ENCODE measurements at regions not wholly inside any gene's neighbourhood (a gene's known extent, or its start where the extent isn't known, plus 50 kb on each side); places are given as distances from the start of the nearest gene placed in this dataset.

DNA sequence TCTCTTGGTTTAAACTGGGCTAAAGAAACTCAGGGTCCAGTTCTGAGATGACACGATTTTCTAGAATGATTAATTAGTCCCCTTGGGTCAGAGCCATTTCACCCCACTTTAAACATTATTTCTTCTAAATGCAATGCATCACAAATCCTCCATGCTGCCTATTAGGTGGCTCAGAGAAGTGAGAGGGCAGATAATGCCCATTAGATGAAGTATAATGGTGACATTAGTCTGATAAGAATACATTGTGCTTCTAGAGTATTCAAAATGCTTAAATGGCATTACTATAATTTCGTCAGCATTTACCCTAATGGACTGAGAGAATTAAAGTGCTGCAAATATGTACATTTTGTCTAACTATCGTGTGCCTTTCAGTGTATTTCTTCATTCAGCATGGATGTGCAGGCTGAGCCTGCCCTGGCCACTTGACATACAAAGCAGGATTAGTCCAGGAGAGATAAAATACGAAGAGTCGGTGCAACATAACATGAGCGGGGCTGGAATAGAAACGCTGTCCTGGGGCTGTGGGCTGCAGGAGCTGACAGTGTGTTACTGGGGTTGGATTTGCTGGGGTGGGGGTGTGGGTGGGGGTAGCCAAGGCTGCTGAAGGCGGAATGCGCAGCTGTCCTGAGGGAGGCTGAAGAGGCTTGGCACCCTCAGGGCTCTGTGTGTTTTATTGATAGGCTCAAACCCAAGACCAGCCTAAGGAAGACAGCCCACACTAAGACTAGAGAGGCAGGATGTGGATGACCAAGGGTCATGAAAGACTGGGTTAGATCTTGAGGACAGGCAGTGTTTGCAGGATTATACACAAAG is 52.8 kb upstream of the KLF6 start:
- H3K27me3 ChIP-seq (ENCODE audit: control insufficient read depth in 4 of 4, insufficient read depth in 4 of 4, low read length in 3 of 4), result no peaks in the 10 kb centered on the region
- 92% methylated on average over 9 of the region's 9 CpGs for WGBS
- H3K4me1 ChIP-seq (ENCODE audit: control insufficient read depth in 4 of 4, insufficient read depth in 4 of 4, low read length in 3 of 4), result no peaks in the 10 kb centered on the region
- no peak overlapping the region for H3K9ac ChIP-seq (ENCODE audit: low read depth in 1 of 2, low read length in 2 of 2)
- no peak for TF ChIP-seq RXRA (IDR thresholded peaks at IDR 0.05)
- no peak for TF ChIP-seq NR2F2 (IDR thresholded peaks at IDR 0.05)
- no peak for TF ChIP-seq FOXA1 (IDR thresholded peaks at IDR 0.05)
- no peak for TF ChIP-seq YY1 (IDR thresholded peaks at IDR 0.05)
- H3K9me3 ChIP-seq (ENCODE audit: control insufficient read depth in 4 of 4, low read length in 3 of 4), result no peaks in the 10 kb centered on the region
- no peaks in the 10 kb centered on the region for H3K36me3 ChIP-seq (ENCODE audit: control insufficient read depth in 4 of 4, insufficient read depth in 3 of 4, low read depth in 1 of 4, low read length in 3 of 4)
- H3K27ac ChIP-seq (ENCODE audit: low read depth in 1 of 2, low read length in 2 of 2), result no peak overlapping the region
- DNase-seq (ENCODE audit: low spot score), result no peak
- H3K4me3 ChIP-seq (ENCODE audit: low read depth in 1 of 3, low read length in 3 of 3), result no peak overlapping the region

GRCh38 chr10:3836222-3836820 is 51.3 kb upstream of the KLF6 start:
- H3K27ac ChIP-seq (ENCODE audit: low read depth in 1 of 2, low read length in 2 of 2), result no peak overlapping the region
- no peaks in the 10 kb centered on the region for H3K36me3 ChIP-seq (ENCODE audit: control insufficient read depth in 4 of 4, insufficient read depth in 3 of 4, low read depth in 1 of 4, low read length in 3 of 4)
- 72% methylated on average over 2 of the region's 2 CpGs for WGBS
- no peak for DNase-seq (ENCODE audit: low spot score)
- TF ChIP-seq FOXA2 (IDR thresholded peaks at IDR 0.05), result no peak
- TF ChIP-seq, protein P1, sequence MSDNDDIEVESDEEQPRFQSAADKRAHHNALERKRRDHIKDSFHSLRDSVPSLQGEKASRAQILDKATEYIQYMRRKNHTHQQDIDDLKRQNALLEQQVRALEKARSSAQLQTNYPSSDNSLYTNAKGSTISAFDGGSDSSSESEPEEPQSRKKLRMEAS (IDR thresholded peaks at IDR 0.05), result no peak
- TF ChIP-seq NR2F2 (IDR thresholded peaks at IDR 0.05), result no peak
- no peak for TF ChIP-seq TAF1 (conservative IDR thresholded peaks at IDR 0.05)
- TF ChIP-seq YY1 (IDR thresholded peaks at IDR 0.05), result no peak
- no peaks in the 10 kb centered on the region for H3K4me1 ChIP-seq (ENCODE audit: control insufficient read depth in 4 of 4, insufficient read depth in 4 of 4, low read length in 3 of 4)
- H3K9ac ChIP-seq (ENCODE audit: low read depth in 1 of 2, low read length in 2 of 2), result no peak overlapping the region
- no peaks in the 10 kb centered on the region for H3K9me3 ChIP-seq (ENCODE audit: control insufficient read depth in 4 of 4, low read length in 3 of 4)
- H3K27me3 ChIP-seq (ENCODE audit: control insufficient read depth in 4 of 4, insufficient read depth in 4 of 4, low read length in 3 of 4), result no peaks in the 10 kb centered on the region
- H3K4me3 ChIP-seq (ENCODE audit: low read depth in 1 of 3, low read length in 3 of 3), result no peak overlapping the region

DNA sequence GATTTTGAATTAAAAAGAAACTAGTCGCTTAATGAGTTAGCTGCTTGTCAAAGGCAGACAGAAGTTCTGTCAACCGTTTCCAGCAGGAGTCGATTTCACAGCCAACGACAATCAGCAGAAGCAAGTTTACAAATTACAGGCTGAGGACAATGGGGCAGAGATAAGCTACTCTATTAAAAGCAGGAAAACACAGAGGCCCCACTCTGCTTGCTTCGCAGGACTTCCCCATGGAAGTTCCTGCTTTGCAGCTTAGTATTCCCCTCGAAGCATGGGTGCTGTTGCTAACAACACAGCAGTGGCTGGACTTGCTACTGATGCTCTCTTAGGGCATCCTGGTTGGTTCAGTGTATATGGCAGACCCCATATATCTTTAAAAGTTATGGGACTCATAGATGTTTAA is 50.8 kb upstream of the KLF6 start:
- Histone ChIP-seq H3K9ac (ENCODE audit: low read depth in 1 of 2, low read length in 2 of 2) (peak overlapping the region in 1 of 2 donors; percentile 19), H3K4me3 (ENCODE audit: low read depth in 1 of 3, low read length in 3 of 3) (no peak overlapping the region), H3K36me3 (ENCODE audit: control insufficient read depth in 4 of 4, insufficient read depth in 3 of 4, low read depth in 1 of 4, low read length in 3 of 4) (no peaks in the 10 kb centered on the region), H3K4me1 (ENCODE audit: control insufficient read depth in 4 of 4, insufficient read depth in 4 of 4, low read length in 3 of 4) (no peaks in the 10 kb centered on the region), H3K9me3 (ENCODE audit: control insufficient read depth in 4 of 4, low read length in 3 of 4) (no peaks in the 10 kb centered on the region), H3K27ac (ENCODE audit: low read depth in 1 of 2, low read length in 2 of 2) (no peak overlapping the region), H3K27me3 (ENCODE audit: control insufficient read depth in 4 of 4, insufficient read depth in 4 of 4, low read length in 3 of 4) (no peaks in the 10 kb centered on the region)
- TF ChIP-seq RAD21 (IDR thresholded peaks at IDR 0.05) (peak in 1 of 2 donors; percentile 31), EGR1 (IDR thresholded peaks at IDR 0.05; ENCODE audit: low read depth in 2 of 2) (no peak)
- DNase-seq (ENCODE audit: low spot score), result no peak
- WGBS, result 41% methylated on average over 6 of the region's 6 CpGs

DNA sequence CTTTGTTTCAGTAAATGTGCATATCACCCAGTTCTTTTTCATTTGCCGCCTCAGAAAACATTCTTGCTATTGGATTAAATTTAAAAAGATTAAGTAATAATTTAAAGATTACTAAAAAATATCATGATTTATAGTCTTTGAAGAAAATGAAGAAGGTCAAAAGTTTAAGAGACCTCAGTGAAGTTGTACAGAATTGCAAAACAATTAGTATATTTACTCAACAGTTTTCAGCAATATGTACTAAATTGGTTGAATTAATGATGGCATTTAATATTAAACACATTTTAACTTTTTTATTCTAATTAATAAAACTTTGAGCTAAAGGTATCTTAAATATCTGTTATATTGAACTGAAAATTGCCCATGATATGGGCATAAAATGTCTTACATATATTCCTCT is 49.9 kb upstream of the KLF6 start:
- no peak overlapping the region for H3K4me3 ChIP-seq (ENCODE audit: low read depth in 1 of 3, low read length in 3 of 3)
- TF ChIP-seq FOXA2 (IDR thresholded peaks at IDR 0.05), result no peak
- no peak for TF ChIP-seq HNF4G (IDR thresholded peaks at IDR 0.05)
- no peak for TF ChIP-seq EGR1 (IDR thresholded peaks at IDR 0.05; ENCODE audit: low read depth in 2 of 2)
- TF ChIP-seq, protein P2, sequence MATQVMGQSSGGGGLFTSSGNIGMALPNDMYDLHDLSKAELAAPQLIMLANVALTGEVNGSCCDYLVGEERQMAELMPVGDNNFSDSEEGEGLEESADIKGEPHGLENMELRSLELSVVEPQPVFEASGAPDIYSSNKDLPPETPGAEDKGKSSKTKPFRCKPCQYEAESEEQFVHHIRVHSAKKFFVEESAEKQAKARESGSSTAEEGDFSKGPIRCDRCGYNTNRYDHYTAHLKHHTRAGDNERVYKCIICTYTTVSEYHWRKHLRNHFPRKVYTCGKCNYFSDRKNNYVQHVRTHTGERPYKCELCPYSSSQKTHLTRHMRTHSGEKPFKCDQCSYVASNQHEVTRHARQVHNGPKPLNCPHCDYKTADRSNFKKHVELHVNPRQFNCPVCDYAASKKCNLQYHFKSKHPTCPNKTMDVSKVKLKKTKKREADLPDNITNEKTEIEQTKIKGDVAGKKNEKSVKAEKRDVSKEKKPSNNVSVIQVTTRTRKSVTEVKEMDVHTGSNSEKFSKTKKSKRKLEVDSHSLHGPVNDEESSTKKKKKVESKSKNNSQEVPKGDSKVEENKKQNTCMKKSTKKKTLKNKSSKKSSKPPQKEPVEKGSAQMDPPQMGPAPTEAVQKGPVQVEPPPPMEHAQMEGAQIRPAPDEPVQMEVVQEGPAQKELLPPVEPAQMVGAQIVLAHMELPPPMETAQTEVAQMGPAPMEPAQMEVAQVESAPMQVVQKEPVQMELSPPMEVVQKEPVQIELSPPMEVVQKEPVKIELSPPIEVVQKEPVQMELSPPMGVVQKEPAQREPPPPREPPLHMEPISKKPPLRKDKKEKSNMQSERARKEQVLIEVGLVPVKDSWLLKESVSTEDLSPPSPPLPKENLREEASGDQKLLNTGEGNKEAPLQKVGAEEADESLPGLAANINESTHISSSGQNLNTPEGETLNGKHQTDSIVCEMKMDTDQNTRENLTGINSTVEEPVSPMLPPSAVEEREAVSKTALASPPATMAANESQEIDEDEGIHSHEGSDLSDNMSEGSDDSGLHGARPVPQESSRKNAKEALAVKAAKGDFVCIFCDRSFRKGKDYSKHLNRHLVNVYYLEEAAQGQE (IDR thresholded peaks at IDR 0.05), result no peak
- TF ChIP-seq HNF4A (conservative IDR thresholded peaks at IDR 0.05), result no peak
- no peak for TF ChIP-seq TAF1 (conservative IDR thresholded peaks at IDR 0.05)
- no peak for TF ChIP-seq NR2F2 (IDR thresholded peaks at IDR 0.05)
- TF ChIP-seq, protein P3, sequence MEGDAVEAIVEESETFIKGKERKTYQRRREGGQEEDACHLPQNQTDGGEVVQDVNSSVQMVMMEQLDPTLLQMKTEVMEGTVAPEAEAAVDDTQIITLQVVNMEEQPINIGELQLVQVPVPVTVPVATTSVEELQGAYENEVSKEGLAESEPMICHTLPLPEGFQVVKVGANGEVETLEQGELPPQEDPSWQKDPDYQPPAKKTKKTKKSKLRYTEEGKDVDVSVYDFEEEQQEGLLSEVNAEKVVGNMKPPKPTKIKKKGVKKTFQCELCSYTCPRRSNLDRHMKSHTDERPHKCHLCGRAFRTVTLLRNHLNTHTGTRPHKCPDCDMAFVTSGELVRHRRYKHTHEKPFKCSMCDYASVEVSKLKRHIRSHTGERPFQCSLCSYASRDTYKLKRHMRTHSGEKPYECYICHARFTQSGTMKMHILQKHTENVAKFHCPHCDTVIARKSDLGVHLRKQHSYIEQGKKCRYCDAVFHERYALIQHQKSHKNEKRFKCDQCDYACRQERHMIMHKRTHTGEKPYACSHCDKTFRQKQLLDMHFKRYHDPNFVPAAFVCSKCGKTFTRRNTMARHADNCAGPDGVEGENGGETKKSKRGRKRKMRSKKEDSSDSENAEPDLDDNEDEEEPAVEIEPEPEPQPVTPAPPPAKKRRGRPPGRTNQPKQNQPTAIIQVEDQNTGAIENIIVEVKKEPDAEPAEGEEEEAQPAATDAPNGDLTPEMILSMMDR (IDR thresholded peaks at IDR 0.05; ENCODE audit: low read depth, low read length, missing input control), result no peak
- H3K9ac ChIP-seq (ENCODE audit: low read depth in 1 of 2, low read length in 2 of 2), result no peak overlapping the region
- no peaks in the 10 kb centered on the region for H3K36me3 ChIP-seq (ENCODE audit: control insufficient read depth in 4 of 4, insufficient read depth in 3 of 4, low read depth in 1 of 4, low read length in 3 of 4)
- H3K27me3 ChIP-seq (ENCODE audit: control insufficient read depth in 4 of 4, insufficient read depth in 4 of 4, low read length in 3 of 4), result no peaks in the 10 kb centered on the region
- DNase-seq (ENCODE audit: low spot score), result no peak
- no peaks in the 10 kb centered on the region for H3K4me1 ChIP-seq (ENCODE audit: control insufficient read depth in 4 of 4, insufficient read depth in 4 of 4, low read length in 3 of 4)
- no peak overlapping the region for H3K27ac ChIP-seq (ENCODE audit: low read depth in 1 of 2, low read length in 2 of 2)
- WGBS, result 95% methylated on average over 1 of the region's 1 CpG
- H3K9me3 ChIP-seq (ENCODE audit: control insufficient read depth in 4 of 4, low read length in 3 of 4), result no peaks in the 10 kb centered on the region

All from liver (tissue), 8 donors.